ENCODE measurements at regions not wholly inside any gene's neighbourhood (a gene's known extent, or its start where the extent isn't known, plus 50 kb on each side); places are given as distances from the start of the nearest gene placed in this dataset.
"Not testable (repeated sequence)": the region's sequence is repeated elsewhere in the genome, so short reads cannot be mapped to it uniquely, and the experiment has no call there.

DNA sequence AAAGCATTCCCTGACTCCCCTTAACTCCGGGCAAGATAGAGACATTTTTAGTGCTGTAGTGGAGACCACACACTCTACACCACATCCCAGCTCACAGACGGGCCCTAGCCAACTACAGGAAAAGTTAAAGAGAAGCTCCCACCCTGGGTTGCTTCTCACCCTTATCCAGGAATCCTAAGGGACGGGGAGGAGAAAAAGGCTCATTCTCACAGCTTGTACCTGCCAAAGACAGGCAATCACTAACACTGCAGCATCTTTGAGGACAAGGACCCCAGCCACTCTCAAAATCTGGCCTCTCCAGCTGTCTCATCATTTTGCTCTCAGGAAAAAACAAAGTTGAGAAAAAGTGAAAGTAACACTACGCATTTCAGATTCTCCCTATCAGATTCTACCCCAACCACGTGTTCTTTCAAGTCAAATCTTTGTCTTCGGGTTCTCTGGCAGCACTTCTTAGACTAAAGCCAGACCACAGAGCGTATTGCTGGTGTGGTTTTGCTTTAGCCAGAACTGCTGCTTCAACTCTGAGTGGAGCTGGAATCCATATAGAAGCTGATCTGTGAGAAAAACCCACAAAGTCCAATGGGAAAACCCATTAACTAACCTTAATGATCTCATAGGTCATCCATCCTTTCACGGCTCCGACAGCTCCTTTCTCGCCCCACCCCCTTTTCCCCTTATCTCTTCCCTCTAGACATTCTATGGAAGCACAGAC lies 605.9 kb upstream of the DIPK2B start:
- TF ChIP-seq, protein P1, sequence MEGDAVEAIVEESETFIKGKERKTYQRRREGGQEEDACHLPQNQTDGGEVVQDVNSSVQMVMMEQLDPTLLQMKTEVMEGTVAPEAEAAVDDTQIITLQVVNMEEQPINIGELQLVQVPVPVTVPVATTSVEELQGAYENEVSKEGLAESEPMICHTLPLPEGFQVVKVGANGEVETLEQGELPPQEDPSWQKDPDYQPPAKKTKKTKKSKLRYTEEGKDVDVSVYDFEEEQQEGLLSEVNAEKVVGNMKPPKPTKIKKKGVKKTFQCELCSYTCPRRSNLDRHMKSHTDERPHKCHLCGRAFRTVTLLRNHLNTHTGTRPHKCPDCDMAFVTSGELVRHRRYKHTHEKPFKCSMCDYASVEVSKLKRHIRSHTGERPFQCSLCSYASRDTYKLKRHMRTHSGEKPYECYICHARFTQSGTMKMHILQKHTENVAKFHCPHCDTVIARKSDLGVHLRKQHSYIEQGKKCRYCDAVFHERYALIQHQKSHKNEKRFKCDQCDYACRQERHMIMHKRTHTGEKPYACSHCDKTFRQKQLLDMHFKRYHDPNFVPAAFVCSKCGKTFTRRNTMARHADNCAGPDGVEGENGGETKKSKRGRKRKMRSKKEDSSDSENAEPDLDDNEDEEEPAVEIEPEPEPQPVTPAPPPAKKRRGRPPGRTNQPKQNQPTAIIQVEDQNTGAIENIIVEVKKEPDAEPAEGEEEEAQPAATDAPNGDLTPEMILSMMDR (IDR thresholded peaks at IDR 0.05; ENCODE audit: borderline replicate concordance, insufficient read depth, low read depth, low read length): no peak
- no peak overlapping the region for H3K4me3 ChIP-seq (ENCODE audit: low read depth, low read length)

DNA sequence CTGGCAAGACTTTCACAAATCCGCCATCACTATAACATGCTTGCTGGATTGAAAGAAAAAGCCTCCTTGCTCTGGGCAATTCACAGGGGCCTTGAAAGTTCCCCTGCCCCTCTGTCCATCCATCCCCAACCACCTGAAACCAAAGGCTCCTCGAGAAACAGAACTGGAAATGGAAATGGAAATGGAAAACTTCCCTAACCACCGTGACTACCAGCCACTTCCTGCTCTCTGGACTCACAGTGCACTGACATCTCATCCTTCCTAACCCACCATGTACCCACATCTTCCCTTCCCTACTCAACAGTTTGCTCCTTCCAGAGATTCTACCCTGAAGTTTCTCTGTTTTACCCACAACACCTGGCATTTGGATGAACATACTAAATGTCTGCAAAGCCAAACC lies 603.6 kb upstream of the DIPK2B start:
- TF ChIP-seq, protein P1 (IDR thresholded peaks at IDR 0.05; ENCODE audit: borderline replicate concordance, insufficient read depth, low read depth, low read length): no peak
- no peak overlapping the region for H3K4me3 ChIP-seq (ENCODE audit: low read depth, low read length)

- TF ChIP-seq, protein P1 (IDR thresholded peaks at IDR 0.05; ENCODE audit: borderline replicate concordance, insufficient read depth, low read depth, low read length): no peak
- no peak overlapping the region for H3K4me3 ChIP-seq (ENCODE audit: low read depth, low read length)
Measured at GRCh38 chrX:45803383-45803921, 602.8 kb upstream of the DIPK2B start.

- TF ChIP-seq, protein P1 (IDR thresholded peaks at IDR 0.05; ENCODE audit: borderline replicate concordance, insufficient read depth, low read depth, low read length): peak; percentile 19; the same call in 1 of the 2 replicates
- no peak overlapping the region for H3K4me3 ChIP-seq (ENCODE audit: low read depth, low read length)
Measured at GRCh38 chrX:45801554-45801953, 600.9 kb upstream of the DIPK2B start.

GRCh38 chrX:45800746-45801453 lies 600.2 kb upstream of the DIPK2B start:
- H3K4me3 ChIP-seq (ENCODE audit: low read depth, low read length): not testable (repeated sequence)

DNA sequence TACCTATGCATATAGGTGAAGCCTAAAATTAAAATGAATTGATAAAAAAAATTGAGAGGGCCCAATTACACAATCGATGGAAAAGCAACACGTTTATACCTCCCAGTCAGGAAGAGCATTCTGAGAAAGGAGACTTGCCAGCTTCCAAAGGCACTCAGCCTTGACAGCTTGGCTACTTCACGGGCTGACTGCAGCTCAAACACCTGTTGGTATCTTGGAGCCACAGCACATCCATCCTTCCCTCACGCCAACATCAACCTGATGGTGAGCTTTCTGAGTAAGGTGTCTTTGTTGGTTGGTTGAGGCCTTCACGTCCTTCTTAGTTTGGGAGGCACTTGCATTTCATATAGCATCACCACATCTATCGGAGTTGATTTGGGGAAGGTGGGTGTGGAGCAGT lies 598.9 kb upstream of the DIPK2B start:
- TF ChIP-seq, protein P1 (IDR thresholded peaks at IDR 0.05; ENCODE audit: borderline replicate concordance, insufficient read depth, low read depth, low read length): no peak
- no peak overlapping the region for H3K4me3 ChIP-seq (ENCODE audit: low read depth, low read length)

DNA sequence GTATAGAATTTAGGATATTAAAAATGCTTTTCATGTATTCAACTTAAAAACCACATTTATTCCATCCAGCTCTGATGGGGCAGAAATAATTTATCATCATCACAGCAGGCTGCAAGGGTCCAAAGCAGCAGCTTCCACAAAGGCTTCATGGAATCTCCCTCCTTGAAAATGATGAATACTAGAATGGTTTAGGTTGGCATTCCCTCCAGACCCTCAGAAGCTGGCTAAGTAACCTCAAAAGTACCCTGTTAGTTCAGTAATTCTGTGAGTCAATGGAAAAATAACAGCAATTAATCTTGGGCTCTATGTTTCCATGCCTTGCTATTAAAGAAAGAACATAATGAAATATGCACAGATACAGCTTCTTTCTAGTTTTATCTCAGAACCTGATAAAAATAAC lies 594.9 kb upstream of the DIPK2B start:
- H3K4me3 ChIP-seq (ENCODE audit: low read depth, low read length): no peak overlapping the region
- TF ChIP-seq, protein P1 (IDR thresholded peaks at IDR 0.05; ENCODE audit: borderline replicate concordance, insufficient read depth, low read depth, low read length): no peak
